B cell (primary cell): ENCODE measurements at regions not wholly inside any gene's neighbourhood (a gene's known extent, or its start where the extent isn't known, plus 50 kb on each side); places are given as distances from the start of the nearest gene placed in this dataset.

Experiments
- ATAC-seq: fragments of 200-7000 bp; cut with Tn5 transposase; one replicate; pipeline ENCODE4 v1.10.0; 2021; ENCODE audit warnings: low read depth, mild to moderate bottlenecking, moderate number of reproducible peaks, moderate library complexity
- CTCF ChIA-PET: fragments of 350-600 bp; sonication (Branson Sonifier 250); formaldehyde crosslinking; loops from one replicate; lab custom pipeline; 2021; ENCODE audit warnings: antibody characterized with exemption, inconsistent platforms; lab: Charles Lee
- POLR2A ChIA-PET: fragments of 350-600 bp; sonication (Branson Sonifier 250); formaldehyde crosslinking; loops from one replicate; lab custom pipeline; 2021; ENCODE audit warnings: antibody characterized with exemption; lab: Charles Lee
- DNase-seq: peaks from one replicate; pipeline ENCODE4 v3.0.0; 2013
- H2AFZ ChIP-seq: 2 replicates; pipeline ENCODE4 v1.6.1; 2012; ENCODE audit warnings: mild to moderate bottlenecking, low read depth, low read length; ENCODE audit not compliant: insufficient read depth, poor library complexity, severe bottlenecking
- H3K27ac ChIP-seq, 2 donors: 1 replicate in 1 of 2; 2 replicates in 1 of 2; pipeline ENCODE4 v1.5.1; 2012 to 2013; ENCODE audit warnings: low read length in 2 of 2, mild to moderate bottlenecking in 2 of 2, moderate library complexity in 1 of 2
- H3K27me3 ChIP-seq, 4 experiments: fragments of 200-600 bp in 1 of 4; sonication (generic) in 1 of 4; replicated peaks in 1 of 4; 1 replicate in 2 of 4; 2 replicates in 2 of 4; pipeline versions ENCODE4 v1.6.1 to v1.7.0; 2013 to 2016; ENCODE audit warnings: low read length in 3 of 4, mild to moderate bottlenecking in 2 of 4, mixed read lengths in 1 of 4, moderate library complexity in 1 of 4; ENCODE audit not compliant: insufficient read depth in 4 of 4, control insufficient read depth in 3 of 4; ENCODE audit errors: control extremely low read depth in 1 of 4
- H3K36me3 ChIP-seq, 2 experiments: replicated peaks in 1 of 2; 1 replicate in 1 of 2; 2 replicates in 1 of 2; pipeline versions ENCODE4 v1.6.1 to v1.7.1; 2013; ENCODE audit warnings: low read length in 1 of 2; ENCODE audit not compliant: insufficient read depth in 2 of 2, control insufficient read depth in 1 of 2; ENCODE audit errors: control extremely low read depth in 1 of 2, extremely low read depth in 1 of 2
- H3K4me1 ChIP-seq, 2 donors: fragments of 200-600 bp in 1 of 2; sonication (generic) in 1 of 2; 1 replicate in 1 of 2; 2 replicates in 1 of 2; pipeline versions ENCODE4 v1.5.1 to v1.6.1; 2013 to 2017; ENCODE audit warnings: low read length in 2 of 2; ENCODE audit not compliant: control insufficient read depth in 2 of 2, insufficient read depth in 2 of 2
- H3K4me2 ChIP-seq: replicated peaks from 2 replicates; pipeline ENCODE3; 2012; ENCODE audit warnings: mild to moderate bottlenecking, low read depth, low read length; ENCODE audit not compliant: poor library complexity, severe bottlenecking
- H3K4me3 ChIP-seq, 5 experiments: fragments of 200-600 bp in 1 of 5; sonication (generic) in 1 of 5; 1 replicate in 3 of 5; 2 replicates in 2 of 5; pipeline versions ENCODE4 v1.5.1 to v1.7.0; 2011 to 2016; ENCODE audit warnings: low read length in 4 of 5, mild to moderate bottlenecking in 4 of 5, low read depth in 2 of 5, control low read depth in 1 of 5, moderate library complexity in 1 of 5; ENCODE audit not compliant: insufficient read depth in 1 of 5; ENCODE audit errors: control extremely low read depth in 1 of 5, extremely low read depth in 1 of 5
- H3K79me2 ChIP-seq: fragments of 200-600 bp; sonication (generic); one replicate; pipeline ENCODE4 v1.6.0; 2016; ENCODE audit warnings: low read length; ENCODE audit not compliant: control insufficient read depth, insufficient read depth
- H3K9ac ChIP-seq: fragments of 200-600 bp; sonication (generic); 2 replicates; pipeline ENCODE4 v1.6.1; 2017; ENCODE audit warnings: mild to moderate bottlenecking, low read length, moderate library complexity
- H3K9me3 ChIP-seq, 3 donors: one replicate each; pipeline versions ENCODE4 v1.6.1 to v1.7.1; 2013; ENCODE audit warnings: low read length in 2 of 3; ENCODE audit not compliant: control insufficient read depth in 2 of 3, insufficient read depth in 1 of 3; ENCODE audit errors: control extremely low read depth in 1 of 3
- H4K20me1 ChIP-seq: 2 replicates; pipeline ENCODE4 v1.6.0; 2012; ENCODE audit warnings: mild to moderate bottlenecking, low read length; ENCODE audit not compliant: insufficient read depth, control insufficient read depth, poor library complexity, severe bottlenecking
- H3K27ac Mint-ChIP-seq: one replicate; pipeline ENCODE4 v1.8.0; 2021; ENCODE audit warnings: mixed read lengths
- H3K27me3 Mint-ChIP-seq: one replicate; pipeline ENCODE4 v1.8.0; 2021; ENCODE audit warnings: mixed read lengths
- H3K4me1 Mint-ChIP-seq: one replicate; pipeline ENCODE4 v1.8.0; 2021; ENCODE audit warnings: mixed read lengths
- H3K4me3 Mint-ChIP-seq: one replicate; pipeline ENCODE4 v1.8.0; 2021; ENCODE audit warnings: mixed read lengths
- H3K9me3 Mint-ChIP-seq: one replicate; pipeline ENCODE4 v1.8.0; 2022; ENCODE audit warnings: mixed read lengths; ENCODE audit not compliant: insufficient read depth
- CTCF ChIP-seq: fragments of 200-600 bp; IDR thresholded peaks from one replicate; pipeline ENCODE4 v1.8.0; 2022; ENCODE audit warnings: antibody characterized with exemption, mild to moderate bottlenecking
- EZH2 ChIP-seq: IDR thresholded peaks from 2 replicates; pipeline ENCODE4 v1.6.1; 2012; ENCODE audit warnings: borderline replicate concordance, low read depth, mild to moderate bottlenecking, moderate library complexity, low read length; ENCODE audit not compliant: insufficient read depth, poor library complexity, severe bottlenecking
- WGBS: methylation state at CpG from one replicate; pipeline ENCODE4 v1.1.5; 2013; ENCODE audit warnings: missing lambda C conversion rate; ENCODE audit not compliant: insufficient coverage; 5-methylcytosine and 5-hydroxymethylcytosine counted together
- intact Hi-C: fragments of 100-400 bp; cut with micrococcal nuclease; formaldehyde crosslinking; loops from one replicate; pipeline ENCODE4 v1.10.0; 2022

DNA sequence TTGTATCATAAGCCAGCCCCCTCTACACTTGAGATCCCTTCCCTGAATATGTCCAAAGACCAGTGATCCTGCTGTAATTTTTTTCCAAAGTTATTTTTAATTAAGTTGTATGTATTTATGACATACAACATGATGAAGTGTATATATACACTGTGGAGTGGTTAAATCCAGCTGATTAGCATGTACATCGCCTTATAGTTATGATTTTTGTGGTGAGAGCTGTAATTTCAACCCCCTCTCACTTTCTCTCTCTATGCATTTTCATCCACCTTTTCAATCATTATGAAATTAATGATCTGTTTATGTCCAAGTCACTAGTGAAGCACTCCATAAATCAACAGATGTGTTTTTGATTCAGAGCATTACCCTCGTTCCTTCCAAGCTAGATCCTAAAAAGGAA, 85.3 kb downstream of the KCTD12 start:
- ChIA-PET POLR2A (no interaction called here), CTCF (no interaction called here)
- TF ChIP-seq CTCF (no peak), EZH2 (no peak)
- no peak overlapping the region for H2AFZ ChIP-seq
- peaks cover 12% of the 10 kb centered on the region for H3K27me3 Mint-ChIP-seq
- H3K4me1 ChIP-seq = no peaks in the 10 kb centered on the region
- H3K9me3 Mint-ChIP-seq = no peaks in the 10 kb centered on the region
- peaks cover 0 to 7% (median 0%) of the 10 kb centered on the region in 3 donors for H3K9me3 ChIP-seq
- no peak for DNase-seq
- H3K27ac Mint-ChIP-seq = no peak overlapping the region
- H3K36me3 ChIP-seq = no peaks in the 10 kb centered on the region
- H3K4me2 ChIP-seq = no peak overlapping the region
- no peak overlapping the region for H3K27ac ChIP-seq
- peaks cover 0 to 4% (median 0%) of the 10 kb centered on the region in 4 experiments for H3K27me3 ChIP-seq
- intact Hi-C loops = no loop called here
- H3K79me2 ChIP-seq = no peaks in the 10 kb centered on the region
- H3K4me1 Mint-ChIP-seq = no peaks in the 10 kb centered on the region
- no peak for ATAC-seq
- H3K9ac ChIP-seq = no peak overlapping the region
- WGBS = no CpG with 5 or more reads among the region's 2 CpGs
- no peaks in the 10 kb centered on the region for H4K20me1 ChIP-seq
- no peak overlapping the region for H3K4me3 ChIP-seq
- H3K4me3 Mint-ChIP-seq = no peak overlapping the region

DNA sequence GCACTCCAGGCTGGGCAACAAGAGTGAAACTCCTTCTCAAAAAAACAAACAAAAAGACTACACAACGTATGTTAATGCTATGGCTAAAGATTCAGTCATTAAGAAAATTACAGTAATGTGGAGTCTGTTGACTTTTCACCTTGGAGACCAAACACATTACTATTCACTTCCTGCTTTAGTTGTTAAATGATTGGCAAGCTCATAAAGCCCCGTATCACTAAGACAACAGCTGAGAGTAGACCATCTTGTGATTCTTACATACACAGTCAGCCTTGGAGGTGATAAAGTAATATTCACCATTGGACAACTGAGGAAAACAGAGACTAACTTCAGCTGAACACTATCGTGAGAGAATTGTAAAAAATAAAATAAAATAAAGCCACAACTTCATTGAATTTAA, 86.5 kb downstream of the KCTD12 start:
- CTCF ChIA-PET = no interaction called here
- Mint-ChIP-seq H3K4me1 (no peaks in the 10 kb centered on the region), H3K27ac (no peak overlapping the region), H3K9me3 (no peaks in the 10 kb centered on the region), H3K27me3 (peaks cover 15% of the 10 kb centered on the region), H3K4me3 (no peak overlapping the region)
- no peaks in the 10 kb centered on the region for H3K36me3 ChIP-seq
- no peak overlapping the region for H2AFZ ChIP-seq
- ATAC-seq (no peak), DNase-seq (no peak)
- no peaks in the 10 kb centered on the region for H4K20me1 ChIP-seq
- no peaks in the 10 kb centered on the region for H3K4me1 ChIP-seq
- WGBS = no CpG with 5 or more reads among the region's 3 CpGs
- H3K27me3 ChIP-seq = peaks cover 0 to 4% (median 0%) of the 10 kb centered on the region in 4 experiments
- peaks cover 0 to 7% (median 0%) of the 10 kb centered on the region in 3 donors for H3K9me3 ChIP-seq
- H3K9ac ChIP-seq = no peak overlapping the region
- TF ChIP-seq CTCF (no peak), EZH2 (no peak)
- no peak overlapping the region for H3K4me2 ChIP-seq
- no peak overlapping the region for H3K4me3 ChIP-seq
- POLR2A ChIA-PET = no interaction called here
- intact Hi-C loops = no loop called here
- H3K79me2 ChIP-seq = no peaks in the 10 kb centered on the region
- no peak overlapping the region for H3K27ac ChIP-seq
